ENCODE measurements at regions not wholly inside any gene's neighbourhood (a gene's known extent, or its start where the extent isn't known, plus 50 kb on each side); places are given as distances from the start of the nearest gene placed in this dataset.

GRCh38 chr14:23899788-23900187 lies 53.8 kb upstream of the DHRS4 start:
- no peaks in the 10 kb centered on the region for H3K9me3 ChIP-seq
- no peak overlapping the region for H3K9ac ChIP-seq (ENCODE audit: low read depth in 2 of 2, low read length in 2 of 2)
- H3K27me3 ChIP-seq, result no peaks in the 10 kb centered on the region
- no peak for DNase-seq
- no peak for TF ChIP-seq CTCF (IDR thresholded peaks at IDR 0.05)
- no peaks in the 10 kb centered on the region for H3K36me3 ChIP-seq
- H3K4me3 ChIP-seq, result no peak overlapping the region
- no peaks in the 10 kb centered on the region for H3K4me1 ChIP-seq
- intact Hi-C loops (cut with DNase I), result no loop called here
- no peak overlapping the region for H3K27ac ChIP-seq

- intact Hi-C loops (cut with DNase I), result no loop called here
- TF ChIP-seq CTCF (IDR thresholded peaks at IDR 0.05), result no peak
Observed at GRCh38 chr14:23903442-23903841, 50.1 kb upstream of the DHRS4 start.

More at GRCh38 chr14:23903442-23903841, 50.1 kb upstream of the DHRS4 start:
- H3K27ac ChIP-seq, result no peak overlapping the region
- no peaks in the 10 kb centered on the region for H3K27me3 ChIP-seq
- H3K36me3 ChIP-seq, result no peaks in the 10 kb centered on the region
- H3K4me1 ChIP-seq, result no peaks in the 10 kb centered on the region
- no peak overlapping the region for H3K9ac ChIP-seq (ENCODE audit: low read depth in 2 of 2, low read length in 2 of 2)
- no peak overlapping the region for H3K4me3 ChIP-seq
- H3K9me3 ChIP-seq, result no peaks in the 10 kb centered on the region
- DNase-seq, result no peak

Data from colonic mucosa (tissue), 4 donors.